ENCODE measurements at regions not wholly inside any gene's neighbourhood (a gene's known extent, or its start where the extent isn't known, plus 50 kb on each side); places are given as distances from the start of the nearest gene placed in this dataset.

DNA sequence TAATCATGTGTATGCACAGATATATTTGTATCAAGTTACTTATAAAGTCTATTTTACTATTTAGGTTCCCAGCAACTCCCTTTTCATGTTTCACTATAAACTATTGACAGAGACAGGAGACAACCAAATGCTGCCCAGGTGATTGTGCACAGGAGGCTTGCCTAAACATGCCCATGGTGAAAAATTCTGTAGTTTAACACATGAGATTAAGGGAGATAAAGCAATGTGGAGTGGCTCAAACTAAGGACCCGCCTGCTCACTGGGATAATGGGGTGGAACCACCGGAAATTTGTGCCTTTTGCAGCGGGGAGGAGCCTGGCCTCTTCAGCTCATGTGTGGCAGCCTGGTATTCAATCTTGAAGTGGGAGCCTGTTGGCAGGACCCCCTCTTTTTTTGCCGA is 459.5 kb upstream of the CNTN5 start:
- no TSS peak for BruUV-seq (replicated peaks)
- no peak for FAIRE-seq
- H3K4me1 ChIP-seq (replicated peaks in 1 of 2; ENCODE audit: control insufficient read depth in 2 of 2, insufficient read depth in 2 of 2, low read length in 2 of 2) = no peaks in the 10 kb centered on the region
- intact Hi-C loops (cut with micrococcal nuclease) = no loop called here
- ChIA-PET POLR2A (no interaction called here), CTCF (ENCODE audit: low intra/inter-chr PET ratio) (no interaction called here)
- no peak overlapping the region for H3K27ac ChIP-seq (ENCODE audit: extremely low read depth, low read depth, low read length)
- no peak overlapping the region for H3K4me3 ChIP-seq
- no peaks in the 10 kb centered on the region for H4K20me1 ChIP-seq (replicated peaks; ENCODE audit: control insufficient read depth, insufficient read depth, low read length)
- H3K9me1 ChIP-seq (ENCODE audit: control insufficient read depth, insufficient read depth, low read length) = no peaks in the 10 kb centered on the region
- 6% methylated on average over 4 of the region's 4 CpGs for WGBS (ENCODE audit: insufficient coverage, low coverage, missing lambda C conversion rate)
- no peaks in the 10 kb centered on the region for H3K27me3 ChIP-seq (ENCODE audit: control insufficient read depth in 2 of 2, insufficient read depth in 2 of 2, low read length in 2 of 2)
- H2AFZ ChIP-seq (ENCODE audit: low read depth, low read length) = no peak overlapping the region
- H3K79me2 ChIP-seq (ENCODE audit: control insufficient read depth, insufficient read depth, low read length) = no peaks in the 10 kb centered on the region
- in situ Hi-C loops (cut with MboI) = no loop called here
- no peak for ATAC-seq
- H3K9ac ChIP-seq (ENCODE audit: insufficient read depth in 1 of 2, low read depth in 2 of 2, low read length in 2 of 2) = no peak overlapping the region
- H3K9me3 ChIP-seq (replicated peaks; ENCODE audit: control insufficient read depth, insufficient read depth, low read depth, low read length) = no peaks in the 10 kb centered on the region; the same call in 1 of the 2 replicates
- no peak overlapping the region for H3K4me2 ChIP-seq (ENCODE audit: insufficient read depth, low read length)
- H3K36me3 ChIP-seq (ENCODE audit: control insufficient read depth, insufficient read depth, low read length) = no peaks in the 10 kb centered on the region
- DNase-seq (ENCODE audit: extremely low read depth in 1 of 4, low spot score in 3 of 4) = no peak
- no peak for TF ChIP-seq GABPA (tag; conservative IDR thresholded peaks at IDR 0.05; ENCODE audit: low read depth)
- TF ChIP-seq ZNF175 (CRISPR knock-in tag; IDR thresholded peaks at IDR 0.05; ENCODE audit: low read depth) = no peak
- TF ChIP-seq ZKSCAN1 (IDR thresholded peaks at IDR 0.05; ENCODE audit: low read depth, low read length) = no peak
- TF ChIP-seq, protein P1, sequence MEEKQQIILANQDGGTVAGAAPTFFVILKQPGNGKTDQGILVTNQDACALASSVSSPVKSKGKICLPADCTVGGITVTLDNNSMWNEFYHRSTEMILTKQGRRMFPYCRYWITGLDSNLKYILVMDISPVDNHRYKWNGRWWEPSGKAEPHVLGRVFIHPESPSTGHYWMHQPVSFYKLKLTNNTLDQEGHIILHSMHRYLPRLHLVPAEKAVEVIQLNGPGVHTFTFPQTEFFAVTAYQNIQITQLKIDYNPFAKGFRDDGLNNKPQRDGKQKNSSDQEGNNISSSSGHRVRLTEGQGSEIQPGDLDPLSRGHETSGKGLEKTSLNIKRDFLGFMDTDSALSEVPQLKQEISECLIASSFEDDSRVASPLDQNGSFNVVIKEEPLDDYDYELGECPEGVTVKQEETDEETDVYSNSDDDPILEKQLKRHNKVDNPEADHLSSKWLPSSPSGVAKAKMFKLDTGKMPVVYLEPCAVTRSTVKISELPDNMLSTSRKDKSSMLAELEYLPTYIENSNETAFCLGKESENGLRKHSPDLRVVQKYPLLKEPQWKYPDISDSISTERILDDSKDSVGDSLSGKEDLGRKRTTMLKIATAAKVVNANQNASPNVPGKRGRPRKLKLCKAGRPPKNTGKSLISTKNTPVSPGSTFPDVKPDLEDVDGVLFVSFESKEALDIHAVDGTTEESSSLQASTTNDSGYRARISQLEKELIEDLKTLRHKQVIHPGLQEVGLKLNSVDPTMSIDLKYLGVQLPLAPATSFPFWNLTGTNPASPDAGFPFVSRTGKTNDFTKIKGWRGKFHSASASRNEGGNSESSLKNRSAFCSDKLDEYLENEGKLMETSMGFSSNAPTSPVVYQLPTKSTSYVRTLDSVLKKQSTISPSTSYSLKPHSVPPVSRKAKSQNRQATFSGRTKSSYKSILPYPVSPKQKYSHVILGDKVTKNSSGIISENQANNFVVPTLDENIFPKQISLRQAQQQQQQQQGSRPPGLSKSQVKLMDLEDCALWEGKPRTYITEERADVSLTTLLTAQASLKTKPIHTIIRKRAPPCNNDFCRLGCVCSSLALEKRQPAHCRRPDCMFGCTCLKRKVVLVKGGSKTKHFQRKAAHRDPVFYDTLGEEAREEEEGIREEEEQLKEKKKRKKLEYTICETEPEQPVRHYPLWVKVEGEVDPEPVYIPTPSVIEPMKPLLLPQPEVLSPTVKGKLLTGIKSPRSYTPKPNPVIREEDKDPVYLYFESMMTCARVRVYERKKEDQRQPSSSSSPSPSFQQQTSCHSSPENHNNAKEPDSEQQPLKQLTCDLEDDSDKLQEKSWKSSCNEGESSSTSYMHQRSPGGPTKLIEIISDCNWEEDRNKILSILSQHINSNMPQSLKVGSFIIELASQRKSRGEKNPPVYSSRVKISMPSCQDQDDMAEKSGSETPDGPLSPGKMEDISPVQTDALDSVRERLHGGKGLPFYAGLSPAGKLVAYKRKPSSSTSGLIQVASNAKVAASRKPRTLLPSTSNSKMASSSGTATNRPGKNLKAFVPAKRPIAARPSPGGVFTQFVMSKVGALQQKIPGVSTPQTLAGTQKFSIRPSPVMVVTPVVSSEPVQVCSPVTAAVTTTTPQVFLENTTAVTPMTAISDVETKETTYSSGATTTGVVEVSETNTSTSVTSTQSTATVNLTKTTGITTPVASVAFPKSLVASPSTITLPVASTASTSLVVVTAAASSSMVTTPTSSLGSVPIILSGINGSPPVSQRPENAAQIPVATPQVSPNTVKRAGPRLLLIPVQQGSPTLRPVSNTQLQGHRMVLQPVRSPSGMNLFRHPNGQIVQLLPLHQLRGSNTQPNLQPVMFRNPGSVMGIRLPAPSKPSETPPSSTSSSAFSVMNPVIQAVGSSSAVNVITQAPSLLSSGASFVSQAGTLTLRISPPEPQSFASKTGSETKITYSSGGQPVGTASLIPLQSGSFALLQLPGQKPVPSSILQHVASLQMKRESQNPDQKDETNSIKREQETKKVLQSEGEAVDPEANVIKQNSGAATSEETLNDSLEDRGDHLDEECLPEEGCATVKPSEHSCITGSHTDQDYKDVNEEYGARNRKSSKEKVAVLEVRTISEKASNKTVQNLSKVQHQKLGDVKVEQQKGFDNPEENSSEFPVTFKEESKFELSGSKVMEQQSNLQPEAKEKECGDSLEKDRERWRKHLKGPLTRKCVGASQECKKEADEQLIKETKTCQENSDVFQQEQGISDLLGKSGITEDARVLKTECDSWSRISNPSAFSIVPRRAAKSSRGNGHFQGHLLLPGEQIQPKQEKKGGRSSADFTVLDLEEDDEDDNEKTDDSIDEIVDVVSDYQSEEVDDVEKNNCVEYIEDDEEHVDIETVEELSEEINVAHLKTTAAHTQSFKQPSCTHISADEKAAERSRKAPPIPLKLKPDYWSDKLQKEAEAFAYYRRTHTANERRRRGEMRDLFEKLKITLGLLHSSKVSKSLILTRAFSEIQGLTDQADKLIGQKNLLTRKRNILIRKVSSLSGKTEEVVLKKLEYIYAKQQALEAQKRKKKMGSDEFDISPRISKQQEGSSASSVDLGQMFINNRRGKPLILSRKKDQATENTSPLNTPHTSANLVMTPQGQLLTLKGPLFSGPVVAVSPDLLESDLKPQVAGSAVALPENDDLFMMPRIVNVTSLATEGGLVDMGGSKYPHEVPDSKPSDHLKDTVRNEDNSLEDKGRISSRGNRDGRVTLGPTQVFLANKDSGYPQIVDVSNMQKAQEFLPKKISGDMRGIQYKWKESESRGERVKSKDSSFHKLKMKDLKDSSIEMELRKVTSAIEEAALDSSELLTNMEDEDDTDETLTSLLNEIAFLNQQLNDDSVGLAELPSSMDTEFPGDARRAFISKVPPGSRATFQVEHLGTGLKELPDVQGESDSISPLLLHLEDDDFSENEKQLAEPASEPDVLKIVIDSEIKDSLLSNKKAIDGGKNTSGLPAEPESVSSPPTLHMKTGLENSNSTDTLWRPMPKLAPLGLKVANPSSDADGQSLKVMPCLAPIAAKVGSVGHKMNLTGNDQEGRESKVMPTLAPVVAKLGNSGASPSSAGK (IDR thresholded peaks at IDR 0.05) = no peak
- no peak for TF ChIP-seq ZNF586 (CRISPR knock-in tag; conservative IDR thresholded peaks at IDR 0.05)
- TF ChIP-seq HMG20B (CRISPR knock-in tag; IDR thresholded peaks at IDR 0.05) = no peak
- no peak for TF ChIP-seq CBX3 (IDR thresholded peaks at IDR 0.05; ENCODE audit: borderline replicate concordance in 1 of 2, low read length in 2 of 2)
- no peak for TF ChIP-seq ARNT (IDR thresholded peaks at IDR 0.05)
- TF ChIP-seq BRD9 (IDR thresholded peaks at IDR 0.05; ENCODE audit: low read depth, partially characterized antibody) = no peak
- no peak for TF ChIP-seq MYBL2 (IDR thresholded peaks at IDR 0.05; ENCODE audit: low read depth)
- TF ChIP-seq MYBL2 (CRISPR knock-in tag; IDR thresholded peaks at IDR 0.05; ENCODE audit: borderline replicate concordance) = no peak
- TF ChIP-seq FOXA3 (CRISPR knock-in tag; conservative IDR thresholded peaks at IDR 0.05 in 1 of 2, IDR thresholded peaks at IDR 0.05 in 1 of 2) = no peak

All from K562 (cell line).